ENCODE measurements at regions not wholly inside any gene's neighbourhood (a gene's known extent, or its start where the extent isn't known, plus 50 kb on each side); places are given as distances from the start of the nearest gene placed in this dataset.
"Not testable (repeated sequence)": the region's sequence is repeated elsewhere in the genome, so short reads cannot be mapped to it uniquely, and the experiment has no call there.

GRCh38 chr5:17400724-17401469 lies 97.1 kb upstream of the TAF11L2 start:
- DNase-seq (ENCODE audit: low spot score), result no peak

DNA sequence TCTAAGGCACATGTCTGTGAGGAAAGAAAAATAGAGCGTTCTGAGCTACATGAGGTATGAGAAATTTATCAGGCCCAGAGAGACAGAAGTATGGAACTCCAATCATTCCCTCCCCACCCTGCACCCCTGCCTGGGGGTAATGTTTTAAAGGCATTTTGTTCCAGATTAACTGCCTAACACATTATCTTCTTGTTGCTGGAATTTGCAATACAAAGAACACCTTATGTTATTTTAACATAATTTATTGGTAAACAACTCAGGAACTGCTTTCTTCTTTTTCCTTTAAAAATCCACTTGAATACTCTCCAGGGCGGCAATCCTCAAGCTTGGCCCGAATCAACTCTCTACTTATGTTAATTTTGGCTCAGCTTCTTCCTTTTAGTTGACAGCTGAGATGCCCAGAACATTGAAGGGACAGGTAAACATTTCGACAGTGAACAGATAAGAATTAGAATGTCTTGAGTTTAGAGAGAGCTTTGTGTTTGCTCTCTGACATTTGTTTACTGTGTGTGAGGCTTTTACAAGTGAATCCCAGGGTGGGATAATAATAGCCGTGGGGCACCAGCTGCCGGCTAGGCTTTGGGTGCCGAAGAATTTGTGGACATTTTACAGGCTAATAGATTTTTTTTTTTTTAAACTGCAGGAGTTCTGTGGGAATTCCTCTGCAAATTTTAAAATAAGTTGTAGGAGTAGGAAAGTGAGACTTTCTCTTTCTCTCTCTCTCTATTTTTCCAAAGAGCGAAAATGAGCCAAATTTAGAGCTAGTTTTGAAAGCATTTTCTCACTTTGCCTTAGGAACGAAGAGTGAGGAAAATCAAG lies 96.4 kb upstream of the TAF11L2 start:
- no peak for DNase-seq (ENCODE audit: low spot score)

DNA sequence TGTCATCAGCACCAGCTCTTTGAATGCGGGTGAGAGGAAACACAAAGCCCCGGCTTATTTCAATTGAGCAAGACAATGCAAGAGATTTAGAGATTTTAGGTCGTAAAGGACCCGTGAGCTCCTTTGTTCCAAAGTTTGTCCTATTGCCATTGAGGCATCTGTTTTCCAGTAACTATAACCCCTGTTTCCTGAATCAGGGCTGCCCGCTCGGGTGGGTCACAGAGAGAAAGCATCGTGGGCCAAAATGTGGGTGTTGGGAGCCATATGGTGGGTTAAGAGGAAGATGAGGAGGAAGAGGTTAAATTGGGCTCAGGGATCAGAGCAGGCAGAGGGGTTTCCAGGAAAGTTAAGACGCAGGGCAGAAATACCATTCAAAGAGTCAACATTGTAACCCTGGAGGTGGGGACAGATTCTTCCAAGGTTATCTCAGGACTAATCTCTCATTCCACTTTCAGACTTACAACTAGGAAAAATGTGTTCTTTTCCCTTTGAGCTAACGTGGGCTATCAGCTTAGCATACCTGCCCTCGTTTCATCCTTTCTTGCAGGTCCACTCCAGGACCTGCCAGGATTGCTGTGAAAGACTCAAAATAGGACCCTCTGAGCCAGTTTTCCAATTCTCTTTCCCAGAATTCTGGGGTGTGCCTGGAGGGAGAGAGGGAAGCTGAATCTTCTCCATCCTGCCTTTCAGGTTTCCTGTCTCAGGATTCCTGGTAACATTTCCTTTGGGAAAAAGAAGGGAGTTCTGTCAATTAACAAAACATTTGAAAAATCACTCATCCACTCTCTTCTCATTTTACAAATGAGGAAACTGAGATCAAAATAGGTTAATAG lies 95.5 kb upstream of the TAF11L2 start:
- no peak for DNase-seq (ENCODE audit: low spot score)

GRCh38 chr5:17403695-17404490 lies 94.1 kb upstream of the TAF11L2 start:
- DNase-seq (ENCODE audit: low spot score), result no peak

GRCh38 chr5:17405976-17406375 lies 92.1 kb upstream of the TAF11L2 start:
- DNase-seq (ENCODE audit: low spot score), result no peak

DNA sequence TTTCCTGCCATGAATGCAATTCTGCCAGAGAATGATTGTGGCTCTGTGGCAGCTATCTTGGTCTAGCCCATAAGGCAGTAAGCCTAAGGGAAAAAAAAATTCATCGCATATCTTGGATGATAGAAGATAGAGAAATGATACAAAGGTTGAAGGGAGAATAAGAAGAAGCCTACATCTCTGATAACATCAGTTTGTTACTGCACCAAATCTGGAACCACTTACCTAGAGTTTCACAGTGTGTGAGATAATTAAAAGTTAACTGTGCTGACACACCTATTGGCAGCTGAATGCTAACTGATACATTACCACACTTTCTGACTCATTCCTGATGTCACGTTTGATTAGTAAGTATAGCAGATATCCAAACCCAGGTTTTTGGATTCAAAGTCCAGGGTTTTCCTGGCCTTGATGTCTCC lies 91.6 kb upstream of the TAF11L2 start:
- no peak for DNase-seq (ENCODE audit: low spot score)

DNA sequence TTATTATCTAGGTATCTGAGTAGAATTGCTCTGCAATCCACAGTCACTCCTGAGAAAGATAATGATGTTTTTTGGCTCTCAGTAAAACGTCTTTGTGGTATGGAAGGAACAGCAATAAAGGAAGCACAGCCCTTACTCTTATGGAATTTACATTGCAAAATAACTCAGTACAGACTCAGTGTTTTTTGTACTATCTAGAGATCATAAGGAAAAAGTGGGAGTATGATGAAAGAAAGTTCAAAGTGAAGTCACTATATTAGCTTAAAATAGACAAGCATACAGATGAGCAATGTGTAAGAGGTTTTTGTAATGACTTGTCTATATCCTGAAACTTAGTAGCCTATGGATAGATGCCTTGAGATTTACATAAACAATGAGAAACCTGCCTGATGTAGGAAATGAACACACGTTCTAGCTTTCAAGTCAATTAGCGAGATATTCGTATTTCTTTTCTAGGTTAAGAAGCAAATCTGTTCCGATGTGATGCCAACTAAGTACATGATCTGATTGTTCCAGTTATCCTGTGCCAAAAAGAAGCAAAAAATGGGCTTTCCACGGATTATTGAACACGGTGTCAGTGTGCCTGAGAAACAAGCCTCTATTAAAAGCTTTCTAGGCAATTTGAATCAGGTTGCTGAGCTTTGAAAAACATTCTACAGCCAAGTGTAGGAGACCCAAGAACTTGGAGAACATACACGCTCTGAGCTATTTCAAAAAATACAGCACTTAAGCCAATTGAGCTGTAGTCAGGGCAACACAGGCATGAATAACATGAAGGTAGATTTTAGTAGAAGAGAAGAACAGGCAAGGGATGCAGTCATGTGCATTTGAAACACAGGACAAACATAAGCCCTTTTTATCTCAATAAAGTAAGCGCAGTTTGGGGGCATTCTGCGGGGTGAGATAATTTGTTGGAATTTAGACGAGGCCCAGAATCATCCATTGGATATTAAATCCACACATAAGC lies 86.3 kb upstream of the TAF11L2 start:
- no peak for DNase-seq (ENCODE audit: low spot score)

GRCh38 chr5:17412760-17413671 lies 85.0 kb upstream of the TAF11L2 start:
- DNase-seq (ENCODE audit: low spot score), result no peak

GRCh38 chr5:17413691-17414090 lies 84.3 kb upstream of the TAF11L2 start:
- DNase-seq (ENCODE audit: low spot score), result no peak

DNA sequence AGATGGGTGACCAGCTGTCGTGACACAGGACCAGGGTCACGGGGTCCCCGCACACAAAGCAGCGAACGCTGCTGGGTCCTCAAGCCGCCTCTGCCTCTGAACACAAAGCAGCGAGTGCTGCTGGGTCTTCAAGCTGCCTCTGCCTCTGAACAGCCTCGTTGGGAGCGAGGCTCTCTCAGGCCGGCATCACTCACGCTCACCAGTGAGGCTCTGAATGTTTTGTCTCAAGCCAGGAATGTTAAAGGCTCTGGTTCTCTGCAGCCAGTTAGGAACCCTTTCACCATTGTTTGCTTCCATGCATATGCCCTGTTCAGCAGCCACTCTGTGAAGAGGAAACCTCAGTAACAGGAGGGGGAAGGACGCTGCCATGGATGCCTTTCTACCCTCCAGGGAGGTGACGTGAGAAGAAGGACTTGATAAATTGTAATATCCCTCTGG lies 82.7 kb upstream of the TAF11L2 start:
- peak; percentile 40 for DNase-seq (ENCODE audit: low spot score)

- not testable (repeated sequence) for DNase-seq (ENCODE audit: low spot score)
Observed at GRCh38 chr5:17416374-17416773, 81.7 kb upstream of the TAF11L2 start.

DNA sequence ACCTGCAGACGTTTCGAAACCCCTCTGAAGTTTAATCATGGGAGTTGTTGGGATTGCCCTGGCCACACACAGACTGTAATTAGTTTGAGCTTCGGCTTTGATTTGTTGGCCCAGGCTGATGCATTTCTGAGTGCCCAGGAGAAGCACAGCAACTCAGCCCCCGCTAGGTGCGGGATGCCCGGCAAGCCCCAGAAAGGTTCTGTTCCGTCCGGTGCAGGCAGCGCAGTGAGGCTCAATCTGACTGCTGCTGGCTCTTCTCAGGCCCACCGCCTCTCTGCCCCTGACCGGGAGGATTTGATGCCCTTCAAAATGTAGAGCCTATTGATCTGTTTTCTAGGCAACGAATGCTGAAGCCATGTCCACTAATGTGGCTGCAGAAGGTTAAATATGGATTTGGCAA lies 73.4 kb upstream of the TAF11L2 start:
- no peak for DNase-seq (ENCODE audit: low spot score)

DNA sequence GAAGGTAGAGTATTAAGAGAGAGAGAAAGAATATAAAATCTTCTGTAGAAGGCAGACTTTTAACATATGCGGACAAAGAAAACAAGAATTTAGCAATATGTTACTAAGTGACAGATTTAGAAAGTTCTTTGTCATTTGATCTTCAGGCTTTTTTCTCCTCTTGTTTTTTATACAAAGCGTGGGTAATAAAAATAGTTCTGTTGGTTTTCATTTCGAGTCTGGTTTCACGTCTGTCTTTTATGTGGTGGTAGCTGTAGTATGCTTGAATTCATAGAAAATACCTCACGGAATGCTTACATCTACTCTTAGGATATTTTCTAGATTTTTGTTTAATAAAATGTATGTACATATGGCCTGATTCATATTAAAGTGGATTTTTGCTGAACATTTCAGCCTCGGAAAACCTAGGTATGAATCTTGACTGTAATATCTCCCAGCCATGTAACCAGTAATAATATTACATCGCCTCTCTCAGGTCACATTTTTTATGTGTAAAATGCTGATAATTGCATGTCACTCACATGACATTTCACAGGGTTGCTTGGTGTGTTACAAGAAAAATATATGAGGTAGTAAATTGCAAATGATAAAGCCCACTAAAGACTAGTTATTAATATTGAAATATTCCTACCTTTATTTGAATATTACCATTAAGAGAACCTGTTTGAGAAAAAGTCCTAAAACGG lies 72.5 kb upstream of the TAF11L2 start:
- DNase-seq (ENCODE audit: low spot score), result no peak

DNA sequence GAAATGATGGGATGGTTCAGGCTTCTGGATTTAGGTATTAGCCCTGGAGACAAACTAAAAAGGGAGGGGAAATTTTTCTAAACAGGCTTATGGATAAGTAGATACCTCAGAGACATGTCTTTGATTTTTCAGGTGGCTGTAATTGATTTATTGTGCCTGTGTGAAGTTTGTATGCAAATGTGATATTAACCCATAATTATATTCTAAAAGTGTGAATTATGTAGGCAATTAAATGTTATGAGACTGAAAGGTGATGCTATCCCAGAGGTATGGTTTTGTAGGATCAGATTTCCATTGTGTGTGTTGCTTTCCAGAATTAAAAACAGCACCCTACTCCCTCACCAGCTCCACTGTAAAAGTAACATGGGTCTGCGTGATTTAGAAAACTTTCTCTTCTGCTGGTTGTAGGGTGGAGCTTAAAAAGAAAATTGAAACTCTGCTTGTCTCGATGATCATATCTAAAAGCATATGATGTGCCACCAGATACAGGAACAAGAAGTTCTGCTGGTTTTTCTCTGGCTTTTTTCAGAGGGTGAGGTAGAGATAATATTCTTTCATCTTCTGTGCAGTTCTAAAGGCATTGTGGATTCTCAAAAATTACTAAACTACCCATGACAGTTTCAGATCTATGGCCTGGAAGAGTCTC lies 71.8 kb upstream of the TAF11L2 start:
- no peak for DNase-seq (ENCODE audit: low spot score)

GRCh38 chr5:17428176-17428800 lies 69.7 kb upstream of the TAF11L2 start:
- no peak for DNase-seq (ENCODE audit: low spot score)

DNA sequence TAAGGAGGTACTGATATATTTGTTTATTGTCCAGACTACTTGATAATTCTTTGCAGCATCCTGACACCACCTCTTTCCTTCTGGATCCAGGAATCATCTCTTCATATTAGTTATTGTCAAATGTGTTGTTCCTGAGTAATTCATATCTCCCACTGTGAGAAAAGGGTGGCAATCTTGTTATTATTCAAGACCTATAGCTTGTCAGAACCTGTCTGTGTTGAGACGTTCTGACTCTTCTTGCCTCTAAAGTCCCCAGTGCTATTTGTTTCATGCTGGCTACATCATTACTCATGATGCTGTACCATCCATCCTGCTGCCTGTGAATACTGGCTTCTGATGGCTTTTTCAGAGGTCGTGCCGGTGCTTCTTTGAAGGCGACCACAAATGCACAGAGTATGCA lies 68.7 kb upstream of the TAF11L2 start:
- no peak for DNase-seq (ENCODE audit: low spot score)

- no peak for DNase-seq (ENCODE audit: low spot score)
Observed at GRCh38 chr5:17430241-17430640, 67.8 kb upstream of the TAF11L2 start.

All from D341Med (cell line).